GM18507 (cell line): ENCODE measurements at regions not wholly inside any gene's neighbourhood (a gene's known extent, or its start where the extent isn't known, plus 50 kb on each side); places are given as distances from the start of the nearest gene placed in this dataset.
"Not testable (repeated sequence)": the region's sequence is repeated elsewhere in the genome, so short reads cannot be mapped to it uniquely, and the experiment has no call there.

Experiments used
- DNase-seq: peaks from one replicate; pipeline ENCODE4 v3.0.0; 2011; ENCODE audit warnings: low read depth; ENCODE audit not compliant: insufficient read length; ENCODE audit errors: extremely low spot score
- FAIRE-seq: peaks from 2 replicates; lab custom pipeline; 2011; peaks lifted over from hg19 to GRCh38; lab: Jason Lieb, UNC

GRCh38 chr2:88802026-88802425 lies 110.6 kb downstream of the RPIA start:
- FAIRE-seq, DNase-seq: not testable (repeated sequence)

GRCh38 chr2:88807237-88807962 lies 115.9 kb downstream of the RPIA start:
- FAIRE-seq (no peak), DNase-seq (no peak)

- no peak for FAIRE-seq
- DNase-seq, result no peak
These were observed 116.6 kb downstream of the RPIA start for GRCh38 chr2:88808083-88808482.

GRCh38 chr2:88808652-88809051 lies 117.2 kb downstream of the RPIA start:
- no peak for FAIRE-seq
- no peak for DNase-seq

GRCh38 chr2:88809216-88809615 lies 117.7 kb downstream of the RPIA start:
- FAIRE-seq (no peak), DNase-seq (no peak)

GRCh38 chr2:88810017-88810416 lies 118.5 kb downstream of the RPIA start:
- FAIRE-seq (no peak), DNase-seq (no peak)

GRCh38 chr2:88810488-88810887 lies 119.0 kb downstream of the RPIA start:
- FAIRE-seq, result no peak

GRCh38 chr2:88811233-88811632 lies 119.8 kb downstream of the RPIA start:
- no peak for FAIRE-seq
- DNase-seq, result no peak

More at GRCh38 chr2:88810488-88810887, 119.0 kb downstream of the RPIA start:
- no peak for DNase-seq

- no peak for DNase-seq
- FAIRE-seq, result no peak
These were observed 120.2 kb downstream of the RPIA start for GRCh38 chr2:88811681-88812080.

GRCh38 chr2:88813612-88814011 lies 122.1 kb downstream of the RPIA start:
- DNase-seq (no peak), FAIRE-seq (no peak)

GRCh38 chr2:88815282-88815681 lies 123.8 kb downstream of the RPIA start:
- DNase-seq (no peak), FAIRE-seq (no peak)

GRCh38 chr2:88815697-88816096 lies 124.2 kb downstream of the RPIA start:
- DNase-seq (no peak), FAIRE-seq (no peak)

- FAIRE-seq (no peak), DNase-seq (no peak)
These were observed 126.9 kb downstream of the RPIA start for GRCh38 chr2:88818381-88818780.

GRCh38 chr2:88824951-88825350 lies 133.5 kb downstream of the RPIA start:
- DNase-seq (no peak), FAIRE-seq (no peak)

- no peak for DNase-seq
- no peak for FAIRE-seq
These were observed 134.9 kb downstream of the RPIA start for GRCh38 chr2:88826399-88826798.

GRCh38 chr2:88827821-88828220 lies 136.3 kb downstream of the RPIA start:
- no peak for FAIRE-seq

GRCh38 chr2:88828397-88829137 lies 137.1 kb downstream of the RPIA start:
- DNase-seq, result no peak
- FAIRE-seq, result no peak

More at GRCh38 chr2:88827821-88828220, 136.3 kb downstream of the RPIA start:
- DNase-seq, result no peak

GRCh38 chr2:88829607-88830463 lies 138.4 kb downstream of the RPIA start:
- no peak for DNase-seq

GRCh38 chr2:88831071-88831791 lies 139.8 kb downstream of the RPIA start:
- no peak for DNase-seq
- no peak for FAIRE-seq

More at GRCh38 chr2:88829607-88830463, 138.4 kb downstream of the RPIA start:
- no peak for FAIRE-seq
